Glutamatergic neuron (in vitro differentiated cells): ENCODE measurements at regions not wholly inside any gene's neighbourhood (a gene's known extent, or its start where the extent isn't known, plus 50 kb on each side); places are given as distances from the start of the nearest gene placed in this dataset.

Experiments used
- DNase-seq: peaks from one replicate; pipeline ENCODE4 v3.0.0; 2022
- H3K27ac Mint-ChIP-seq: one replicate; pipeline ENCODE4 v1.8.0; 2020; ENCODE audit warnings: mild to moderate bottlenecking, mixed read lengths, inconsistent platforms; ENCODE audit not compliant: unreplicated experiment
- H3K27me3 Mint-ChIP-seq: one replicate; pipeline ENCODE4 v1.8.0; 2020; ENCODE audit warnings: mild to moderate bottlenecking, moderate library complexity, mixed read lengths, inconsistent platforms; ENCODE audit not compliant: unreplicated experiment
- H3K36me3 Mint-ChIP-seq: one replicate; pipeline ENCODE4 v1.8.0; 2020; ENCODE audit warnings: mild to moderate bottlenecking, mixed read lengths, inconsistent platforms; ENCODE audit not compliant: unreplicated experiment
- H3K4me1 Mint-ChIP-seq: one replicate; pipeline ENCODE4 v1.8.0; 2020; ENCODE audit warnings: mild to moderate bottlenecking, low read depth, mixed read lengths, inconsistent platforms; ENCODE audit not compliant: unreplicated experiment
- H3K4me3 Mint-ChIP-seq: one replicate; pipeline ENCODE4 v1.8.0; 2020; ENCODE audit warnings: mild to moderate bottlenecking, mixed read lengths, inconsistent platforms; ENCODE audit not compliant: unreplicated experiment
- H3K9me3 Mint-ChIP-seq: one replicate; pipeline ENCODE4 v1.8.0; 2020; ENCODE audit warnings: mild to moderate bottlenecking, moderate library complexity, mixed read lengths, inconsistent platforms; ENCODE audit not compliant: unreplicated experiment
- CTCF ChIP-seq: fragments of 200-600 bp; sonication (generic); IDR thresholded peaks from one replicate; pipeline ENCODE4 v1.5.0; 2021; ENCODE audit not compliant: partially characterized antibody, unreplicated experiment

GRCh38 chr14:28502517-28502916, 264.1 kb upstream of the FOXG1 start:
- Mint-ChIP-seq H3K4me3 (no peak overlapping the region), H3K9me3 (no peaks in the 10 kb centered on the region), H3K4me1 (no peaks in the 10 kb centered on the region), H3K27me3 (no peaks in the 10 kb centered on the region), H3K27ac (no peak overlapping the region), H3K36me3 (no peaks in the 10 kb centered on the region)
- no peak for TF ChIP-seq CTCF
- DNase-seq = no peak

DNA sequence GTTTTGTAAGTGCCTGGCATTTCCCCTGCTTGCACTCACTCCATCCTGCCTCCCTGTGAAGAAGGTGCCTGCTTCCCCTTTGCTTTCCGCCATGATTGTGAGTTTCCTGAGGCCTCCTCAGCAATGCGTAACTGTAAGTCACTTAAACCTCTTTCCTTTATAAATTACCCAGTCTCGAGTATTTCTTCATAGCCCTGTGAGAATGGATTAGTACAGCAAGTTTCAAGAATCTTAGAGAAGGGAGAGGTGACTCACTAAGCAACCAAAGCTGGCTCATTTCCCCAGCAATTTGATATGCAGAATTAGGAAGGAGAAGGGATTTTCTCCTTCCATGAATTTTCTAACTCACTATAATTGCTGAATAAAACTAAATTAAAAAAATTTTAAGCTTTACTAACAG, 251.0 kb upstream of the FOXG1 start:
- no peaks in the 10 kb centered on the region for H3K36me3 Mint-ChIP-seq
- H3K9me3 Mint-ChIP-seq = peaks cover 3% of the 10 kb centered on the region
- H3K4me3 Mint-ChIP-seq = no peak overlapping the region
- no peak overlapping the region for H3K27ac Mint-ChIP-seq
- no peaks in the 10 kb centered on the region for H3K4me1 Mint-ChIP-seq
- DNase-seq = no peak
- TF ChIP-seq CTCF = no peak
- no peaks in the 10 kb centered on the region for H3K27me3 Mint-ChIP-seq

- Mint-ChIP-seq H3K27me3 (no peaks in the 10 kb centered on the region), H3K27ac (no peak overlapping the region), H3K4me1 (no peaks in the 10 kb centered on the region), H3K4me3 (no peak overlapping the region), H3K9me3 (peaks cover 8% of the 10 kb centered on the region), H3K36me3 (peaks cover 14% of the 10 kb centered on the region)
- DNase-seq = no peak
- no peak for TF ChIP-seq CTCF
Observed at GRCh38 chr14:28536889-28537288, 229.7 kb upstream of the FOXG1 start.

DNA sequence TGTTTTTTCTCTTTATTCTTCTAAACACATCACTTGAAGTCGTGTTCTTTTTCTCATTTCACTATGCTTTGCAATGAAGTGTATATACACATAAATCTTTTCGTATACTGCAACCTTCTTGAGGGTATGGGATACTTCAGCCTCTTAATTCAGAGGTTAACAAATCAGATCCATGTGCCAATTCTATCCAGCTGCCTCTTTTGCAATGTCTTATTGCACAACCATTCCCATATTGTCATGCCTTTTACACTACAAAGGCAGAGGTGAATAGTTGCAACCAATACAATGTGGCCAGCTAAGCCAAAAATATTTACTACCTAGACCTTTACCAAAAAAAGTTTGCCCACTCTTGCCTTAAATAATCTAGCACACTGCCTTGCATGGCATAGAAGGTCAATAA, 224.5 kb upstream of the FOXG1 start:
- H3K4me3 Mint-ChIP-seq = no peak overlapping the region
- H3K27ac Mint-ChIP-seq = no peak overlapping the region
- no peak for DNase-seq
- peaks cover 14% of the 10 kb centered on the region for H3K36me3 Mint-ChIP-seq
- H3K27me3 Mint-ChIP-seq = no peaks in the 10 kb centered on the region
- peaks cover 8% of the 10 kb centered on the region for H3K9me3 Mint-ChIP-seq
- TF ChIP-seq CTCF = no peak
- no peaks in the 10 kb centered on the region for H3K4me1 Mint-ChIP-seq

DNA sequence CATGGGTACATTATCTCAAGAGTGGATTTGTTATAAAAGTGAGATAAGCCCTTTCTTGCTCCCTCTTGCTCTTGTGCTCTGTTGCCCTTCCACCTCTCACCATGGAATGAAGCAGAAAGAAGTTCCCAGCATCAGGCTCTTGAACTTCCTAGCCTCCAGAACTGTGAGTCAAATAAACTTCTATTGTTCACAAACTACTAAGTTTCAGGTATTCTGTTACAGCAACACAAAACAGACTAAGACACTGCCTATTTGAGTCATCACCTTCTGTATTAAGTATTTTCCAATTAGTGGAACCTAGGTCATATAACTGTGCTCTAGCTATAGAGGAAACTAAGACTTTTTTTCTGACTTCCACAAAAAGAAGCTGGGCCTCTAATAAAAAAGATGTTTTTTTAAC, 201.2 kb upstream of the FOXG1 start:
- no peak for TF ChIP-seq CTCF
- no peaks in the 10 kb centered on the region for H3K36me3 Mint-ChIP-seq
- no peaks in the 10 kb centered on the region for H3K4me1 Mint-ChIP-seq
- no peak overlapping the region for H3K4me3 Mint-ChIP-seq
- H3K27ac Mint-ChIP-seq = no peak overlapping the region
- no peaks in the 10 kb centered on the region for H3K27me3 Mint-ChIP-seq
- DNase-seq = no peak
- H3K9me3 Mint-ChIP-seq = no peaks in the 10 kb centered on the region
